Vagina (tissue), 2 donors: ENCODE measurements at regions not wholly inside any gene's neighbourhood (a gene's known extent, or its start where the extent isn't known, plus 50 kb on each side); places are given as distances from the start of the nearest gene placed in this dataset.

Experiments used
- DNase-seq, 2 donors: peaks; one replicate each; pipeline ENCODE4 v3.0.0-alpha.2; 2017; ENCODE audit errors: extremely low spot score in 2 of 2
- H3K27ac ChIP-seq: fragments of 200-600 bp; sonication (generic); one replicate; pipeline ENCODE4 v1.5.1; 2019
- H3K27me3 ChIP-seq: fragments of 200-600 bp; sonication (generic); one replicate; pipeline ENCODE4 v1.5.1; 2019
- H3K36me3 ChIP-seq, 2 donors: fragments of 200-600 bp; sonication (generic); one replicate each; pipeline ENCODE4 v1.5.1; 2017 to 2019
- H3K4me1 ChIP-seq: fragments of 200-600 bp; sonication (generic); one replicate; pipeline ENCODE4 v1.5.1; 2019
- H3K4me3 ChIP-seq, 2 donors: fragments of 200-600 bp; sonication (generic); 1 replicate in 1 of 2; 2 replicates in 1 of 2; pipeline ENCODE4 v1.5.1; 2016 to 2019
- H3K9me3 ChIP-seq: fragments of 200-600 bp; sonication (generic); one replicate; pipeline ENCODE4 v1.5.1; 2019
- CTCF ChIP-seq, 3 experiments: fragments of 450-650 bp in 2 of 3; fragments of 200-600 bp in 1 of 3; sonication (generic) in 1 of 3; IDR thresholded peaks; one replicate each; pipeline ENCODE4 v1.5.1; 2017 to 2019; ENCODE audit warnings: antibody characterized with exemption in 3 of 3, mild to moderate bottlenecking in 2 of 3, moderate library complexity in 2 of 3
- POLR2A ChIP-seq, 2 donors: fragments of 450-650 bp; IDR thresholded peaks; one replicate each; pipeline ENCODE4 v1.6.1; 2017; ENCODE audit warnings: antibody characterized with exemption in 2 of 2, mild to moderate bottlenecking in 2 of 2, moderate library complexity in 2 of 2
- POLR2AphosphoS5 ChIP-seq, 2 donors: sonication (generic); formaldehyde crosslinking; IDR thresholded peaks; one replicate each; pipeline ENCODE4 v1.9.0; 2017; ENCODE audit warnings: antibody characterized with exemption in 2 of 2, mild to moderate bottlenecking in 2 of 2, low read depth in 1 of 2; ENCODE audit not compliant: insufficient read depth in 1 of 2
- intact Hi-C: fragments of 100-400 bp; cut with DNase I; formaldehyde crosslinking; loops from one replicate; pipeline ENCODE4 v1.15.1; 2023

GRCh38 chr20:60815656-60816055 lies 436.4 kb upstream of the CDH4 start:
- peak in 1 of 2 donors; percentile 58 for DNase-seq
- no peaks in the 10 kb centered on the region for H3K27me3 ChIP-seq
- intact Hi-C loops, result no loop called here
- no peak overlapping the region for H3K27ac ChIP-seq
- no peaks in the 10 kb centered on the region for H3K36me3 ChIP-seq
- no peaks in the 10 kb centered on the region for H3K4me1 ChIP-seq
- H3K9me3 ChIP-seq, result no peaks in the 10 kb centered on the region
- TF ChIP-seq CTCF (IDR thresholded peaks at IDR 0.05) (no peak), POLR2A (IDR thresholded peaks at IDR 0.05) (no peak), POLR2AphosphoS5 (IDR thresholded peaks at IDR 0.05; ENCODE audit: insufficient read depth in 1 of 2, low read depth in 1 of 2) (no peak)
- no peak overlapping the region for H3K4me3 ChIP-seq

GRCh38 chr20:60816901-60817300 lies 435.2 kb upstream of the CDH4 start:
- intact Hi-C loops, result no loop called here
- Histone ChIP-seq H3K9me3 (no peaks in the 10 kb centered on the region), H3K36me3 (no peaks in the 10 kb centered on the region), H3K27me3 (no peaks in the 10 kb centered on the region), H3K27ac (no peak overlapping the region), H3K4me3 (no peak overlapping the region), H3K4me1 (no peaks in the 10 kb centered on the region)
- TF ChIP-seq POLR2A (IDR thresholded peaks at IDR 0.05), result no peak
- TF ChIP-seq POLR2AphosphoS5 (IDR thresholded peaks at IDR 0.05; ENCODE audit: insufficient read depth in 1 of 2, low read depth in 1 of 2), result no peak
- no peak for DNase-seq

GRCh38 chr20:60817891-60818290 lies 434.2 kb upstream of the CDH4 start:
- TF ChIP-seq POLR2AphosphoS5 (IDR thresholded peaks at IDR 0.05; ENCODE audit: insufficient read depth in 1 of 2, low read depth in 1 of 2) (no peak), POLR2A (IDR thresholded peaks at IDR 0.05) (no peak), CTCF (IDR thresholded peaks at IDR 0.05) (no peak)
- Histone ChIP-seq H3K4me1 (no peaks in the 10 kb centered on the region), H3K4me3 (no peak overlapping the region), H3K27ac (no peak overlapping the region), H3K36me3 (no peaks in the 10 kb centered on the region), H3K27me3 (no peaks in the 10 kb centered on the region), H3K9me3 (no peaks in the 10 kb centered on the region)
- no peak for DNase-seq
- intact Hi-C loops, result no loop called here

GRCh38 chr20:60819511-60819910 lies 432.6 kb upstream of the CDH4 start:
- H3K27ac ChIP-seq, result no peak overlapping the region
- no peaks in the 10 kb centered on the region for H3K4me1 ChIP-seq
- no peak for DNase-seq
- intact Hi-C loops, result no loop called here
- H3K27me3 ChIP-seq, result no peaks in the 10 kb centered on the region
- no peaks in the 10 kb centered on the region for H3K9me3 ChIP-seq
- no peaks in the 10 kb centered on the region for H3K36me3 ChIP-seq
- no peak for TF ChIP-seq POLR2AphosphoS5 (IDR thresholded peaks at IDR 0.05; ENCODE audit: insufficient read depth in 1 of 2, low read depth in 1 of 2)
- no peak for TF ChIP-seq POLR2A (IDR thresholded peaks at IDR 0.05)
- no peak for TF ChIP-seq CTCF (IDR thresholded peaks at IDR 0.05)
- no peak overlapping the region for H3K4me3 ChIP-seq

- intact Hi-C loops, result no loop called here
- Histone ChIP-seq H3K27me3 (no peaks in the 10 kb centered on the region), H3K27ac (no peak overlapping the region), H3K9me3 (no peaks in the 10 kb centered on the region), H3K4me3 (no peak overlapping the region), H3K36me3 (no peaks in the 10 kb centered on the region), H3K4me1 (no peaks in the 10 kb centered on the region)
- no peak for DNase-seq
- TF ChIP-seq POLR2AphosphoS5 (IDR thresholded peaks at IDR 0.05; ENCODE audit: insufficient read depth in 1 of 2, low read depth in 1 of 2), result no peak
Measured at GRCh38 chr20:60820149-60820548, 431.9 kb upstream of the CDH4 start.

GRCh38 chr20:60820918-60821317 lies 431.1 kb upstream of the CDH4 start:
- Histone ChIP-seq H3K36me3 (no peaks in the 10 kb centered on the region), H3K4me3 (no peak overlapping the region), H3K9me3 (no peaks in the 10 kb centered on the region), H3K4me1 (no peaks in the 10 kb centered on the region), H3K27me3 (no peaks in the 10 kb centered on the region), H3K27ac (no peak overlapping the region)
- no peak for DNase-seq
- TF ChIP-seq CTCF (IDR thresholded peaks at IDR 0.05), result no peak
- TF ChIP-seq POLR2A (IDR thresholded peaks at IDR 0.05), result no peak
- no peak for TF ChIP-seq POLR2AphosphoS5 (IDR thresholded peaks at IDR 0.05; ENCODE audit: insufficient read depth in 1 of 2, low read depth in 1 of 2)
- intact Hi-C loops, result no loop called here
